K562 (cell line): ENCODE measurements at regions not wholly inside any gene's neighbourhood (a gene's known extent, or its start where the extent isn't known, plus 50 kb on each side); places are given as distances from the start of the nearest gene placed in this dataset.

Experiments
- ATAC-seq: fragments of 200-7000 bp; cut with Tn5 transposase; 3 replicates; pipeline ENCODE4 v1.9.1; 2020; ENCODE audit warnings: moderate library complexity
- BruUV-seq: library from RNA; stranded (reverse); fragments of 400-500 nt; replicated peaks from 2 replicates; lab custom pipeline; 2021; lab: Mats Ljungman, UMichigan
- CTCF ChIA-PET: fragments of 300-600 bp; formaldehyde crosslinking; extraction: SDS; loops from one replicate; lab custom pipeline; 2021; ENCODE audit warnings: low intra/inter-chr PET ratio; lab: Yijun Ruan, JAX
- POLR2A ChIA-PET: fragments of 300-600, 350-650 bp; sonication (Branson Sonifier 250); formaldehyde crosslinking; extraction: SDS; loops from one replicate; lab custom pipeline; 2021; ENCODE audit warnings: antibody characterized with exemption, inconsistent platforms; lab: Yijun Ruan, JAX
- DNase-seq, 4 experiments: peaks; one replicate each; pipeline versions ENCODE4 v3.0.0 to v3.0.0-alpha.2; 2011 to 2018; ENCODE audit warnings: low spot score in 3 of 4, mixed read lengths in 3 of 4; ENCODE audit errors: extremely low read depth in 1 of 4
- FAIRE-seq: peaks from 2 replicates; lab custom pipeline; 2011; peaks lifted over from hg19 to GRCh38; lab: Jason Lieb, UNC
- H2AFZ ChIP-seq: 2 replicates; pipeline ENCODE4 v1.6.0; 2011; ENCODE audit warnings: low read depth, low read length, control low read depth, inconsistent platforms
- H3K27ac ChIP-seq: fragments of 200-600 bp; 3 replicates; pipeline ENCODE4 v1.8.0; 2011; ENCODE audit warnings: low read depth, mild to moderate bottlenecking, control low read depth, inconsistent platforms, low read length, moderate library complexity, mixed read lengths; ENCODE audit errors: extremely low read depth
- H3K27me3 ChIP-seq, 2 experiments: fragments of 300-600 bp in 1 of 2; 2 replicates in 1 of 2; 3 replicates in 1 of 2; pipeline versions ENCODE4 v1.6.0 to v1.8.0; 2011; ENCODE audit warnings: inconsistent platforms in 2 of 2, low read length in 2 of 2, mild to moderate bottlenecking in 1 of 2, mixed read lengths in 1 of 2, moderate library complexity in 1 of 2; ENCODE audit not compliant: control insufficient read depth in 2 of 2, insufficient read depth in 2 of 2
- H3K36me3 ChIP-seq: fragments of 300-600 bp; 3 replicates; pipeline ENCODE4 v1.8.0; 2011; ENCODE audit warnings: mild to moderate bottlenecking, low read length, inconsistent platforms; ENCODE audit not compliant: control insufficient read depth, insufficient read depth
- H3K4me1 ChIP-seq, 2 experiments: fragments of 200-600 bp in 1 of 2; replicated peaks in 1 of 2; 2 replicates in 1 of 2; 3 replicates in 1 of 2; pipeline versions ENCODE4 v1.5.1 to v1.8.0; 2011; ENCODE audit warnings: inconsistent platforms in 2 of 2, low read length in 2 of 2, mild to moderate bottlenecking in 1 of 2, mixed read lengths in 1 of 2, moderate library complexity in 1 of 2; ENCODE audit not compliant: control insufficient read depth in 2 of 2, insufficient read depth in 2 of 2
- H3K4me2 ChIP-seq: 2 replicates; pipeline ENCODE4 v1.6.1; 2011; ENCODE audit warnings: low read length, control low read depth, inconsistent platforms, mixed read lengths; ENCODE audit not compliant: insufficient read depth
- H3K4me3 ChIP-seq: fragments of 200-600 bp; sonication (generic), shearing (Covaris generic); 2 replicates; pipeline ENCODE4 v1.5.1; 2016; ENCODE audit warnings: control low read depth, inconsistent platforms
- H3K79me2 ChIP-seq: fragments of 200-600 bp; 3 replicates; pipeline ENCODE4 v1.8.0; 2011; ENCODE audit warnings: low read length, inconsistent platforms; ENCODE audit not compliant: control insufficient read depth, insufficient read depth
- H3K9ac ChIP-seq, 2 experiments: 2 replicates each; pipeline versions ENCODE4 v1.6.0 to v1.6.1; 2011; ENCODE audit warnings: low read depth in 2 of 2, low read length in 2 of 2, control low read depth in 1 of 2, inconsistent platforms in 1 of 2, mild to moderate bottlenecking in 1 of 2, mixed read lengths in 1 of 2; ENCODE audit not compliant: insufficient read depth in 1 of 2
- H3K9me1 ChIP-seq: one replicate; pipeline ENCODE4 v1.6.0; 2011; ENCODE audit warnings: inconsistent platforms, mild to moderate bottlenecking, low read length, moderate library complexity; ENCODE audit not compliant: control insufficient read depth, insufficient read depth
- H3K9me3 ChIP-seq: replicated peaks from 2 replicates; pipeline ENCODE4 v1.5.1; 2011; ENCODE audit warnings: low read depth, low read length, inconsistent platforms; ENCODE audit not compliant: control insufficient read depth, insufficient read depth
- H4K20me1 ChIP-seq: replicated peaks from 2 replicates; pipeline ENCODE4 v1.6.1; 2011; ENCODE audit warnings: low read length, inconsistent platforms, mixed read lengths; ENCODE audit not compliant: control insufficient read depth, insufficient read depth
- CBX5 ChIP-seq: IDR thresholded peaks from 2 replicates; pipeline ENCODE4 v1.6.1; 2014; ENCODE audit warnings: low read depth, borderline replicate concordance
- HMGXB4 ChIP-seq: sonication (generic); formaldehyde crosslinking; IDR thresholded peaks from 2 replicates; pipeline ENCODE4 v1.8.1; 2023; ENCODE audit warnings: mild to moderate bottlenecking, missing genetic modification reagents
- IRF9 ChIP-seq: fragments of 450-650 bp; IDR thresholded peaks from 2 replicates; pipeline ENCODE4 v1.6.1; 2016; ENCODE audit warnings: missing biosample characterization, missing genetic modification characterization
- POLR2H ChIP-seq: IDR thresholded peaks from 2 replicates; pipeline ENCODE4 v1.6.1; 2016; ENCODE audit warnings: missing genetic modification characterization, low read depth, mild to moderate bottlenecking, control low read depth, missing compliant biosample characterization, moderate library complexity
- RBBP5 ChIP-seq: fragments of 200-600 bp; sonication (generic); IDR thresholded peaks from 2 replicates; pipeline ENCODE4 v1.6.1; 2012; ENCODE audit warnings: borderline replicate concordance, mild to moderate bottlenecking, low read length, control low read depth, inconsistent platforms; ENCODE audit not compliant: insufficient read depth, poor library complexity, severe bottlenecking
- RFX7 ChIP-seq: fragments of 250-450 bp; sonication (Bioruptor Pico); IDR thresholded peaks from 2 replicates; pipeline ENCODE4 v1.5.1; 2021; ENCODE audit warnings: mild to moderate bottlenecking
- SMARCC2 ChIP-seq: fragments of 450-650 bp; IDR thresholded peaks from 2 replicates; pipeline ENCODE4 v1.6.1; 2017; ENCODE audit warnings: antibody characterized with exemption, moderate library complexity, mild to moderate bottlenecking, low read depth
- SNAPC5 ChIP-seq: fragments of 250-450 bp; sonication (Bioruptor Pico); IDR thresholded peaks from 2 replicates; pipeline ENCODE4 v1.8.0; 2021; ENCODE audit warnings: moderate library complexity, mild to moderate bottlenecking, inconsistent platforms
- SRF ChIP-seq, 2 experiments: fragments of 250-450, 450-650 bp in 1 of 2; sonication (Bioruptor Pico) in 1 of 2; sonication (generic) in 1 of 2; formaldehyde crosslinking; IDR thresholded peaks; 2 replicates each; pipeline versions ENCODE4 v1.5.0 to v1.5.1; 2020 to 2022; ENCODE audit warnings: mild to moderate bottlenecking in 1 of 2, missing genetic modification reagents in 1 of 2
- U2AF2 ChIP-seq: fragments of 200-400 bp; formaldehyde crosslinking; optimal IDR thresholded peaks from 2 replicates; pipeline ENCODE3; 2017; ENCODE audit warnings: low read depth, mild to moderate bottlenecking, low read length
- ZBTB12 ChIP-seq: fragments of 250-450 bp; sonication (Bioruptor Pico); IDR thresholded peaks from 2 replicates; pipeline ENCODE4 v1.4.0; 2020
- ZNF609 ChIP-seq: sonication (generic); formaldehyde crosslinking; IDR thresholded peaks from 2 replicates; pipeline ENCODE4 v1.8.1; 2023; ENCODE audit warnings: missing genetic modification reagents, mild to moderate bottlenecking, borderline replicate concordance
- WGBS: fragments of 100-300 bp; shearing (Covaris generic); methylation state at CpG from one replicate; pipeline ENCODE4 v1.1.6; 2016; ENCODE audit warnings: low coverage, mixed read lengths; ENCODE audit not compliant: insufficient coverage; ENCODE audit errors: missing lambda C conversion rate; 5-methylcytosine and 5-hydroxymethylcytosine counted together
- in situ Hi-C: fragments of 300-500 bp; cut with MboI; formaldehyde crosslinking; loops from 4 replicates; pipeline ENCODE4 v1.15.0; 2018; ENCODE audit warnings: inconsistent platforms, mixed read lengths
- intact Hi-C: fragments of 100-400 bp; cut with micrococcal nuclease; formaldehyde crosslinking; loops from 2 replicates; pipeline ENCODE4 v1.14.2; 2022

- H3K9me1 ChIP-seq = no peaks in the 10 kb centered on the region
- H3K27ac ChIP-seq = no peak overlapping the region
- no peak overlapping the region for H3K4me2 ChIP-seq
- ATAC-seq = no peak
- CTCF ChIA-PET = no interaction called here
- no peaks in the 10 kb centered on the region for H4K20me1 ChIP-seq
- H3K9me3 ChIP-seq = no peaks in the 10 kb centered on the region
- DNase-seq = no peak
- in situ Hi-C loops (no loop called here), intact Hi-C loops (no loop called here)
- no peaks in the 10 kb centered on the region for H3K27me3 ChIP-seq
- POLR2A ChIA-PET = interaction anchor here (1.3 kb wide), 1 partner anchor 11 kb away, joined by 3 read pairs; no protein-coding TSS in a partner anchor
- no TSS peak for BruUV-seq
- H2AFZ ChIP-seq = no peak overlapping the region
- no peaks in the 10 kb centered on the region for H3K4me1 ChIP-seq
- no peak overlapping the region for H3K9ac ChIP-seq
- no peak overlapping the region for H3K4me3 ChIP-seq
- no peak for FAIRE-seq
- WGBS = 0% methylated on average over 9 of the region's 9 CpGs
- H3K36me3 ChIP-seq = no peaks in the 10 kb centered on the region
- no peaks in the 10 kb centered on the region for H3K79me2 ChIP-seq
- no peak for TF ChIP-seq U2AF2
- TF ChIP-seq IRF9 (tag) = no peak
- TF ChIP-seq ZNF609 = no peak
- TF ChIP-seq RFX7 (CRISPR knock-in tag) = no peak
- TF ChIP-seq CBX5 = no peak
- TF ChIP-seq RBBP5 = no peak
- no peak for TF ChIP-seq SNAPC5 (CRISPR knock-in tag)
- TF ChIP-seq POLR2H = no peak
- TF ChIP-seq SRF (CRISPR knock-in tag; IDR thresholded peaks at IDR 0.05) = no peak
- TF ChIP-seq HMGXB4 = no peak
- no peak for TF ChIP-seq ZBTB12 (CRISPR knock-in tag)
- no peak for TF ChIP-seq SMARCC2
These were observed 214.2 kb upstream of the TMCO5A start for GRCh38 chr15:37720267-37720666.
